Hypothalamus (tissue), 51 donors: ENCODE measurements at regions not wholly inside any gene's neighbourhood (a gene's known extent, or its start where the extent isn't known, plus 50 kb on each side); places are given as distances from the start of the nearest gene placed in this dataset.
A peak's percentile ranks its signal among the peaks of the same experiment; 100 is the strongest.
"Not testable (repeated sequence)": the region's sequence is repeated elsewhere in the genome, so short reads cannot be mapped to it uniquely, and the experiment has no call there.

Experiments used
- DNase-seq, 51 donors: peaks; one replicate each; lab custom pipeline; 2025; lab: John Stamatoyannopoulos, UW

GRCh38 chr6:135555550-135555949 is 58.0 kb upstream of the AHI1 start:
- DNase-seq: no peak

DNA sequence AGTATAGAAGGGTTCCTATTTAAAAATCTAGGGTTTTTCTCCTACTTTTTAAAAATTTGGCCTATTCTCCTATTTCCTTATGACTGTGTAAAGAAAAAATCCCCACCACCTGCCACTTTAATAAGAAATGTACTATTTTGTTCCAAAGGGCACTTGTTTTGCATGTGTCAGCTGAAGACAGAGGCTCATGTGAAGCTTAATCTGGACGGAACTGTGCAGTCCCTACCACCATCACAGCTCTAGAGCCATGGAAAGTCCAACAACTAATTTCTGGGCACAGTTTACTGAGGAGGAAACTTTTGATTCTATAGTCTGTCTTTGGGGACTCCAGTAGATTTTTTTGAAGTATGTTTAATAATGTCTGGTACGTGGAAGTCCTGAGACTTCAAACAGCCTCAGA is 60.0 kb upstream of the AHI1 start:
- DNase-seq: no peak

DNA sequence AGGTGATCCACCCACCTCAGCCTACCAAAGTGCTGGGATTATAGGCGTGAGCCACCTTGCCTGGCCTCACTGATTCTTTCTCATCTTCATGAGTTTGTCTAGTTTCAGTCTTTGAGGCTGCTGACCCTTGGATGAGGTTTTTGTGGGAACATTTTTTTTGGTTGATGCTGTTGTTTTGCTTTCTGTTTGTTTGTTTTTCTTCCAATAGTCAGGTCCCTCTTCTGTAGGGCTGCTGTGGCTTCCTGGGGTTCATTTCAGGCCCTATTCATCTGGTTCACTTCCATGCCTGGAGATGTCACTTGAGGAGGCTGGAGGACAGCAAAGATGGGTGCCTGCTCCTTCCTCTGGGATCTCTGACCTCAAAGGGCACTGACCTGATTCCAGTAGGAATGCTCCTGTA is 68.1 kb upstream of the AHI1 start:
- DNase-seq: not testable (repeated sequence)

- no peak for DNase-seq
Measured at GRCh38 chr6:135566311-135567068, 69.0 kb upstream of the AHI1 start.

- no peak for DNase-seq
Measured at GRCh38 chr6:135567375-135568083, 70.0 kb upstream of the AHI1 start.

DNA sequence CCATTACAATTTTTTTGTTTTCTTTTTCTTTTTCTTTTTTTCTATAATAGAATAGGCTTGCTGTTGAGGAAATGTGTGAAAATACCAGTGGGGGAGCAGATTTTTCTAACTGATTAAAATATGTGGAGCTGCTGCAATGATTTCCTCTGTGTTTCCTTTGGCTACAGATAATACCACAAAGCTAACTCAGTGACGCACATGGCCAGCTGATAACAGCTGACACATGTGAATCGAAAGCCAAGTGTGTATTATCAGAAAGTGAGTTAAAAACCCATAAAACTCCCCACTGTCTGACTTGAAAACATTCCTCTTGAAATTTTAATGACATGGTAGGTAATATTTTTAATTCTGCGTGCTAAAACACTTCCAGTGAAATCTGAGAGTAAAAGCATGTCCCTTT is 70.8 kb upstream of the AHI1 start:
- no peak for DNase-seq

GRCh38 chr6:135572051-135572450 is 74.5 kb upstream of the AHI1 start:
- DNase-seq: no peak

DNA sequence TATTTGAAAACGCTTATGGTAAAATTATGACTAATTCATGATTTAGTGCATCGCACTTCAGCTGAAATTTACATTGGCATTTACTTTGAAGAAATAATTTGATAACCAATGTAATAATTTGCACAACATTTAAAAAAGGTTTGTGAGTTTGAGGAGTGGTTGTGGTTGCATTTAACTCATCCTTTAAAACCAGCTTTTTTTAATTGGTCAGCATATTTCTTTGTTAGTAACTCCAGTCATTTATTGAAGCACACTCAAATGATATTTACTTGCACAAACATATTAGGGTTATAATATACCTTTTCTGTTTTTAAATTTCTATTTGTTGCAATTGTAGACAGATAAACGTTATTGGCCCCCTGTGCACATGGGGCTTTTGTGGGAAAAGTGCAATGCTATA is 78.1 kb upstream of the AHI1 start:
- no peak for DNase-seq

DNA sequence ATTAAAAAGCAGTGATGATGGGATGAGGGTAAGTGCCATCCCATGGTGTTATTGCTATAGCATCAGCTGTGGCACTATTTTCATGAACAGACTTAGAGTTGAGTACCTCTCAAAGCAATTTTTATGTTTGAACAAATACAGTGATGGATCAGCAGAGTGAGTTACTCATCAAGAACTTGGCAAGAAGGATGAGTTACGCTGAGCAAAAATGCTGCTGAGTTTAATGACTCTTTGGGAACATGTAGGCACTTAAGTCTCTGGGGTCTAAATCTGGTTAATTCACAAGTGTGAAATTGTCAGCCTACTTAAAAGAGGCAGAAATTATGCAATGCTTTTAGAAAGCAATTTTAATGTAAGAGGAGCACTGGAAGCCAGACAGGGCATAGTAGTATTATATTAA is 78.5 kb upstream of the AHI1 start:
- DNase-seq: no peak

DNA sequence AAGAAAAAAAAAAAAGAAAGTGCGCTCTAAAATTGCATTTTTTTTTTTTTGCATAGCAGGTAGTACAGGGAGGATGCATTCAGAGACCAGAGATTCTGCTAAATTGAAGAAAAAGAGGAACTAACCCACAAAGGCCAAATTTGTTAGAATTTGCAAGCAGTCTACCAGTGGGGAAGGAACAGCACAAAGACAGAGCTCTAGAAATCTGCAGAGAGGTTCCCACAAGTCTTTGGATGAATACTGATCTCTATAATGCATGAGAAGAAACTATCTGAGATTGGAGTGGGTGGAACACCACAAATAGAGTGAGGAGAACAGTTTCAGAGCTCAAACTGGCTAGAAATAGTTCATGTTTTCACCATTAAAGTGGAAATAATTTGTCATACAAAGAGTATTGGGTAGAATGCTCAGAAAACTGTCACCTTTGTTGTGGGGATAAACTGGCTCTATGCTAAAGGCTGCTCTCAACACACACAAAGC is 79.6 kb upstream of the AHI1 start:
- no peak for DNase-seq

- no peak for DNase-seq
Measured at GRCh38 chr6:135578976-135579375, 81.4 kb upstream of the AHI1 start.

GRCh38 chr6:135581211-135581610 is 83.7 kb upstream of the AHI1 start:
- DNase-seq: no peak

DNA sequence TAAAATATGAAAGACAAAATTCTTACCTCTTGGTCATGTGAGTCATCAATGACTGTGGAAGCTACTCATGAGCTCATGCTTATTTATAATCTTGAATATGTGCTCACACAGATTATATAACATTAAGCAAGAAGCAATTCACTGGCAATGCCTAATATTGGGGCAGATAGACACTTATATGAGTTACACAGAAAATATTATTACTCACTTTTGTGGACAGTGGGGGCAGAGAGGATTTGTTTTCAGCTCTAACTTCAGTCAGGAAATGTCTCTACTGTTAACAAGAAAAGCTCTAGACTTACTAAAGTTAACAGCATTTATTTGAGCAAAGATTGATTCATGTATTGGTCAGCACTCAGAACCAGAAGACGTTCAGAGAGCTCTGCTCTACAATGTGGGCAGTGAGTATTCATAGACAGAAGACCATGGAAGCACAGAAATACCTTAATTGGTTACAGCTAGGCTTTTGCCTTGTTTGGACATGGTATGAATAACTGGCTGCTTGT is 85.8 kb upstream of the AHI1 start:
- no peak for DNase-seq

- DNase-seq: no peak
Measured at GRCh38 chr6:135586388-135586787, 88.8 kb upstream of the AHI1 start.

DNA sequence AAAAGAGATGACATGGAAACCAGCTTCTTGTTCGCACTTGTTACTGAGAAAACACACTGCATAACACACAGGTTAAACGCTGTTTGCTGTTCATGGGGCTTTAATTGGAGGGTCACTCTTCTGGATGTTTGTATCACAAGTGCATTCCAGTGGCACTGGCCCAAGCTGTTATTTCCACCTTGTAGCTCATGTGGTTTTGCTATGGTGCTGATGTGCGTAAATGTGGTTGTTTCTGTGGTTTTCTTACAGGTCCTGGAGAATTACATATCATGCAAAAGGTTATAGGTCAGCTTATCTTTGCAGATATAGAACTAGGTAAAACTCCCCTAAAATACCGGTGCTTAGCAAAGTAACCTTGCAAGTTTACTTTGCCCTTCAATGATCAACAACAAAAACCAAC is 89.3 kb upstream of the AHI1 start:
- no peak for DNase-seq

DNA sequence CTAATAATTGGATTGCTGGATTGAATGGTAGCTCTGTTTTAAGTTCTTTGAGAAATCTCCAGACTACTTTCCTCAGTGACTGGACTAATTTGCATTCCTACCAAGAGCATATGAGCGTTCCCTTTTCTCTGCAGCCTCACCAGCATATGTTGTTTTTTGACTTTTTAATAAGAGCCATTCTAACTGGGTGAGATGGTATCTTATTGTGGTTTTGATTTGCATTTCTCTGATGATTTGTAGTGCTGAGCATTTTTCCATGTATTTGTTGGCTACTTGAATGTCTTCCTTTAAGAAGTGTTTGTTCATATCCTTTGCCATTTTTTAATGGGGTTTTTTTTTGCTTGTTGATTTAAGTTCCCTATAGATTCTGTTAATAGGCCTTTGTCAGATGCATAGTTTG is 94.7 kb upstream of the AHI1 start:
- DNase-seq: no peak

DNA sequence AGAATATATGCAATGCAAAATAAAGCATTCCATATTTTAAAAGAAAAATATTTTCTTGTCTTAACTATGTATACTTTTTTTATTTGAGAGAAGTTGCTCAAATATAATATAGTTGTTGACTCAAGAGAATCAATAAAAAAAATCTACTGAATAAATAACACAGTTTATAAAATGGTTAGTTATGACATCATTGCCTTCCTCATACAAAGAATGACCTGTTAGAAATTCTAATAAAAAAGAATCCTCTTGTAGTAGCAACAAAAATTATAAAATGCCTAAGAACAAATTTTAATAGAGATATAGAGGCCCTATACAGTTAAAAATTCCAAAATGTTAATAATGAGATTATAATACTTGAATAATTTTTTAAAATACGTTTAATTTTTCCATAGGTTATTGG is 96.5 kb upstream of the AHI1 start:
- DNase-seq: no peak

- DNase-seq: peak in 1 of 51 donors; percentile 1
Measured at GRCh38 chr6:135600086-135600702, 102.7 kb upstream of the AHI1 start.

DNA sequence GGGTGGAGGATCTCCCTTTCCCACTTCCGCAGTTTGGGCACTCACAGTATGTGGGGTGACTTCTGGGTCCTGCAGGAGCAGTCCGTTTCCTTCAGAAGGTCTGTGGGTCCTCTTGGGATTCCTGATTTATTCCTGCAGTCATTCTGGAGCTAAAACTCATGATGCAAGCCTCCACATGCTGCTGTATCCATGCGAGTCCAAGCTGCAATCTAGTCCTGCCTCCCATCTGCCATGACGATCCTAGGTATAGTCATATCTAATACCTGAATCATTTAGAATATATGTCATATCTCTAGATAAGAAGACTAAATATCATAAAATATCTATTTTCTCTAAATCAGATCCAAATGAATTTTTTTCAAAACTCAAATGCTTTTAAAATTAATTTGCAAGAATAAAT is 103.4 kb upstream of the AHI1 start:
- DNase-seq: no peak

- DNase-seq: no peak
Measured at GRCh38 chr6:135601857-135602256, 104.3 kb upstream of the AHI1 start.

DNA sequence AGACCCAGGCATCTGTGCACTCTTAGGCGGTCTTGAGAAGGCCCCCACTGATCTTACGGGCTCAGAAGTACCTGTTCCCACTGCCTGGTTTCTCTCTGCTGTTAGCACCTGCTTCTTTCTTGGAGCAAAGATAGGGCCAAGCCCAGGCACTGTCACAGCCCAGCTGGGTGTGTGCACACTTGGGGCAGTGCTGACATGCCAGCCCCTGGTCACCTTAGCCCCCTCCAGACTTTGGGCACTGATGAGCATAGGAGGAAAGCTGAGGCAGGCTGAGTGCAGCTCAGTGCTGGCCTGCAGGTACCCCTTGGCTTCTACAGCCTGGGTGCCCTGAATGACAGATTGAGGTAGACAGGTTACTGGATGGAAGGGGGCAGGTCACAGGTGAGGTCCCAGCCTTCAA is 105.7 kb upstream of the AHI1 start:
- DNase-seq: no peak
